Nephron progenitor cell (in vitro differentiated cells): ENCODE measurements at regions not wholly inside any gene's neighbourhood (a gene's known extent, or its start where the extent isn't known, plus 50 kb on each side); places are given as distances from the start of the nearest gene placed in this dataset.

Experiments
- DNase-seq: peaks from one replicate; pipeline ENCODE4 v3.0.0; 2021
- H3K27ac Mint-ChIP-seq: 2 replicates; pipeline ENCODE4 v1.8.0; 2021; ENCODE audit warnings: mild to moderate bottlenecking, moderate library complexity, mixed read lengths
- H3K27me3 Mint-ChIP-seq: 2 replicates; pipeline ENCODE4 v1.8.0; 2021; ENCODE audit warnings: mild to moderate bottlenecking, low read depth, mixed read lengths; ENCODE audit not compliant: poor library complexity
- H3K36me3 Mint-ChIP-seq: 2 replicates; pipeline ENCODE4 v1.8.0; 2021; ENCODE audit warnings: low read depth, mixed read lengths
- H3K4me1 Mint-ChIP-seq: 2 replicates; pipeline ENCODE4 v1.8.0; 2021; ENCODE audit warnings: mixed read lengths
- H3K4me3 Mint-ChIP-seq: 2 replicates; pipeline ENCODE4 v1.8.0; 2021; ENCODE audit warnings: mild to moderate bottlenecking, moderate library complexity, mixed read lengths
- H3K9me3 Mint-ChIP-seq: 2 replicates; pipeline ENCODE4 v1.8.0; 2021; ENCODE audit warnings: mild to moderate bottlenecking, moderate library complexity, mixed read lengths
- TF ChIP-seq, protein P1 (sequence below): fragments of 200-600 bp; sonication (generic); IDR thresholded peaks from 2 replicates; pipeline ENCODE4 v1.5.0; 2021; ENCODE audit warnings: antibody characterized with exemption

DNA sequence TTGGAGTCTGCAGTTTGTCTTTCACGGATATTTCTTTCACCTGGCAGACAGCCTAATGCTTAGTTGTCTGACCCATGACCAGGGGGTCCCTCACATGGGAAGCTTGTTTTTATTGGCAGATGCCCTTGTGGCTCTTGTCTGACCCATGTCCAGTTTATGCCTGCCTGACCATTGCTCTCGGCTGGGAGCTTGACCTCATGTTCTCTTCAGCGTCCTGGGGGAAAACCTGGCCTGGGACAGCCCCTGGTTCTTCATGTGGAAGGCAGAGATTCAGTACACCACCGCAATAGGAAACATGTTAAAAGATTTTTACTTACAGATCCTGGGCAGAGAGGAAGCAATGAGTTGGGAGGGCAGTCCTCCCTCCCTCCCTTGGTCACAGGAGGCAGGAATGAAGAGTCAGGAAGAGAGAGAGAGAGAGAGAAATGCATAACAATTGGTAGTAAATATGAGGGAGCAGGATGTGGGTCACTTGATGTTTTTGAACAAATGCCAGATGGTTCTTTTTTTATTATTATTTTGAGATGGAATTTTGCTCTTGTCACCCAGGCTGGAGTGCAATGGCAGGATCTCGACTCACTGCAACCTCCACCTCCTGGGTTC, 302.7 kb upstream of the MYOCD start:
- H3K27ac Mint-ChIP-seq: peak overlapping the region; percentile 3
- H3K4me3 Mint-ChIP-seq: no peak overlapping the region
- H3K4me1 Mint-ChIP-seq: peaks cover 36% of the 10 kb centered on the region
- no peaks in the 10 kb centered on the region for H3K27me3 Mint-ChIP-seq
- no peak for DNase-seq
- H3K9me3 Mint-ChIP-seq: peaks cover 15% of the 10 kb centered on the region
- TF ChIP-seq, protein P1, sequence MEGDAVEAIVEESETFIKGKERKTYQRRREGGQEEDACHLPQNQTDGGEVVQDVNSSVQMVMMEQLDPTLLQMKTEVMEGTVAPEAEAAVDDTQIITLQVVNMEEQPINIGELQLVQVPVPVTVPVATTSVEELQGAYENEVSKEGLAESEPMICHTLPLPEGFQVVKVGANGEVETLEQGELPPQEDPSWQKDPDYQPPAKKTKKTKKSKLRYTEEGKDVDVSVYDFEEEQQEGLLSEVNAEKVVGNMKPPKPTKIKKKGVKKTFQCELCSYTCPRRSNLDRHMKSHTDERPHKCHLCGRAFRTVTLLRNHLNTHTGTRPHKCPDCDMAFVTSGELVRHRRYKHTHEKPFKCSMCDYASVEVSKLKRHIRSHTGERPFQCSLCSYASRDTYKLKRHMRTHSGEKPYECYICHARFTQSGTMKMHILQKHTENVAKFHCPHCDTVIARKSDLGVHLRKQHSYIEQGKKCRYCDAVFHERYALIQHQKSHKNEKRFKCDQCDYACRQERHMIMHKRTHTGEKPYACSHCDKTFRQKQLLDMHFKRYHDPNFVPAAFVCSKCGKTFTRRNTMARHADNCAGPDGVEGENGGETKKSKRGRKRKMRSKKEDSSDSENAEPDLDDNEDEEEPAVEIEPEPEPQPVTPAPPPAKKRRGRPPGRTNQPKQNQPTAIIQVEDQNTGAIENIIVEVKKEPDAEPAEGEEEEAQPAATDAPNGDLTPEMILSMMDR: no peak
- peaks cover 10% of the 10 kb centered on the region for H3K36me3 Mint-ChIP-seq

DNA sequence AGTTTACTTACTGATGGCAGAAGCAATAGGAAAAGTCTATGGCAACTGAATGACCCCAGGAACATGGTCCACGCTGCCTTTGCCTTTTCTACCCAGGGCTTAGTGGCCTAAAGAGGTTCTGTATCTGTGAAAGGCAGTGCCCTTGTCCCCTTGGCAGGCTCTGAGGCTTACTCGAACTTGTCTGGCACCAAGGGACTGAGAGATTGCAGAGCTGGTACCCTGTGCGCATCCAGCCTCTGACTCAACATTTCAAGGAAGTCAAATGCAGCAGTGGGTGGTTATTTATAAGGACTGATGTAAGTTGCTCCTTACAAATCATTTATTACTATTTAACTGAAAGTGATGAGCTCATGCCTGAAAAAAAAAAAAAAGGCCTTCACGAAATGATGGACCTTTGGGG, 299.9 kb upstream of the MYOCD start:
- peaks cover 12% of the 10 kb centered on the region for H3K4me1 Mint-ChIP-seq
- TF ChIP-seq, protein P1: no peak
- peaks cover 15% of the 10 kb centered on the region for H3K9me3 Mint-ChIP-seq
- no peak for DNase-seq
- no peaks in the 10 kb centered on the region for H3K27me3 Mint-ChIP-seq
- peaks cover 10% of the 10 kb centered on the region for H3K36me3 Mint-ChIP-seq
- no peak overlapping the region for H3K27ac Mint-ChIP-seq
- no peak overlapping the region for H3K4me3 Mint-ChIP-seq

DNA sequence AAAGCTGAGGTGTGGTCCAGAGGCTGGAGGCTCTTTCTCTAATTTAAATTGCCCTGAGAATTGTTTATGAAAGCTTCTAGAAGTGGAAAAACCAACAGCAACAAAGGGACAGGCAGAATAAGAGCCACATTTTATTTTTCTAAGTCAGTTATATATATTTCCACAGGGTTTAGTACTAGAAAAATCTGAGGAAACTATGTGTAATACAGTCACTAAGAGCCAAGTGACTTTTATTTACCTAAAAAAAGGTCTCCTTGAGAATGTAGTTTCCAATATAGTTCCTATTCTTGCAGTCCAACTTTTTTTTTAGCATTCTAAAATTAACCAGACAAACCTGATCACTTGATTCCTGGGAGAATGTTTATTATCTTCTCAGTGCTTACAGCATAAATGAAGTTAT, 296.6 kb upstream of the MYOCD start:
- H3K4me1 Mint-ChIP-seq: no peaks in the 10 kb centered on the region
- no peaks in the 10 kb centered on the region for H3K27me3 Mint-ChIP-seq
- DNase-seq: no peak
- TF ChIP-seq, protein P1: no peak
- no peak overlapping the region for H3K27ac Mint-ChIP-seq
- H3K9me3 Mint-ChIP-seq: peaks cover 20% of the 10 kb centered on the region
- no peak overlapping the region for H3K4me3 Mint-ChIP-seq
- H3K36me3 Mint-ChIP-seq: peaks cover under 1% of the 10 kb centered on the region

DNA sequence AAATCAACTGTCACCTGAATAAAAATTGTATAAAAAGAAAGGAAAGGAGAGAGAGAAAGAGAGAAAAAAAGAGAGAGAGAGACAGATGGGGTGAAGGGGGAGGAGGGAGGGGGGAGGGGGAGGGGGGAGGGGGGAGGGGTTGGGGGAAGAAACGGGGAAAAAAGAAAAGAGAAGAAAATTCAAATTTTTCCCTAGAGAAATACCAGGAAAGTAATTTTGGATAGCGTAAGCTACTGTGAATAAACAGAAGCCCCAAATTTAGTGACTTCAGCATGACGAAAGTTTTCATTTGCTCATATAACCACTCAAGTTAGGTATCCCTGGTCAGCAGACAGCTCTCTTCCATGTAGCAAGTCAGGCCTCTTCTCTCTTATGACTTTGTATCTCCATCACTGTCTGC, 289.4 kb upstream of the MYOCD start:
- no peak for DNase-seq
- H3K27ac Mint-ChIP-seq: no peak overlapping the region
- H3K9me3 Mint-ChIP-seq: peaks cover 38% of the 10 kb centered on the region
- TF ChIP-seq, protein P1: no peak
- H3K4me1 Mint-ChIP-seq: peaks cover 21% of the 10 kb centered on the region
- no peaks in the 10 kb centered on the region for H3K27me3 Mint-ChIP-seq
- H3K36me3 Mint-ChIP-seq: peaks cover 4% of the 10 kb centered on the region
- H3K4me3 Mint-ChIP-seq: no peak overlapping the region

DNA sequence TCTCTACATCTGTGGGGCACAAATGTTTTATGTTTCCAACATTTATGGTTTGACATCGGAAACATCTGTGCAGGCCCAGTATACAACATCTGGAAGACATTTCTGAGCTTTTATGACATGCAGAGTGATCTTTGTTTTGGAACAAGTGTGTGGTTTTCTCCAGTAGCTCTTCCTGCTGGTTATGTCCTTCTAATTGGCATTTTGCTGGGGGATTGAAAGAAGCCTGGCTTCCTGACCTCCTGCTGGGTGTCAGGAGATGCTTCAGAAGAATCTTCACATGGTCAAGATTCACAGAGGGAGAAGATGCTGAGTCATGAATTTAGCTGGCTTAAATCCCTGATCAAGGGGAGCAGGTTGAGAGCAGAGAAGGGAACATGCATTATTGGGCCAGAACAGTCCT, 279.5 kb upstream of the MYOCD start:
- no peak for DNase-seq
- Mint-ChIP-seq H3K4me3 (no peak overlapping the region), H3K27ac (no peak overlapping the region), H3K36me3 (peaks cover under 1% of the 10 kb centered on the region), H3K27me3 (no peaks in the 10 kb centered on the region), H3K9me3 (peaks cover 13% of the 10 kb centered on the region), H3K4me1 (peaks cover 1% of the 10 kb centered on the region)
- TF ChIP-seq, protein P1: no peak

DNA sequence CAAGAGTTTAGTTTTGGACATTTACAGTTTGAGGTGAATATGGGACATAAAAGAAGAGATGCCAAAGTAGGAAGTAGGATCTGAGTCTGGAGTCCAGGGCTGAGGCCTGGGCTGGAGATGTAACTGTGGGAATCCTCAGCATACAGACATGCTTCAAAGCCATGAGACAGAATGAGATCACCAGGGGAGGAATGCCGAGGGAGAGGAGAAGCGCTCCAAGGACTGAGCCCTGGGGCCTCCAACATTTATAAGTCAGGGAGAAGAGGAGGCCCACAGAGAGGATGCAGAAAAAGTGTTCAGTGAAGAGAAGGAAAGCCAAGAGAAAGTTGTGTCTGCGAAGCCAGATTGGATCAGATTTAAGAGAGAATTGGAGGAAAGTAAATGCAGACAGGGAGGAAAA, 277.5 kb upstream of the MYOCD start:
- TF ChIP-seq, protein P1: no peak
- H3K27me3 Mint-ChIP-seq: no peaks in the 10 kb centered on the region
- peaks cover 9% of the 10 kb centered on the region for H3K4me1 Mint-ChIP-seq
- no peak for DNase-seq
- no peak overlapping the region for H3K4me3 Mint-ChIP-seq
- H3K9me3 Mint-ChIP-seq: peaks cover 5% of the 10 kb centered on the region
- no peaks in the 10 kb centered on the region for H3K36me3 Mint-ChIP-seq
- H3K27ac Mint-ChIP-seq: no peak overlapping the region
